HG03432 (cell line): ENCODE measurements at regions not wholly inside any gene's neighbourhood (a gene's known extent, or its start where the extent isn't known, plus 50 kb on each side); places are given as distances from the start of the nearest gene placed in this dataset.

Experiments used
- ATAC-seq: cut with Tn5 transposase; IDR thresholded peaks from one replicate; pipeline ENCODE4 v1.9.1; 2021; ENCODE audit warnings: mild to moderate bottlenecking, moderate library complexity; ENCODE audit not compliant: unreplicated experiment

DNA sequence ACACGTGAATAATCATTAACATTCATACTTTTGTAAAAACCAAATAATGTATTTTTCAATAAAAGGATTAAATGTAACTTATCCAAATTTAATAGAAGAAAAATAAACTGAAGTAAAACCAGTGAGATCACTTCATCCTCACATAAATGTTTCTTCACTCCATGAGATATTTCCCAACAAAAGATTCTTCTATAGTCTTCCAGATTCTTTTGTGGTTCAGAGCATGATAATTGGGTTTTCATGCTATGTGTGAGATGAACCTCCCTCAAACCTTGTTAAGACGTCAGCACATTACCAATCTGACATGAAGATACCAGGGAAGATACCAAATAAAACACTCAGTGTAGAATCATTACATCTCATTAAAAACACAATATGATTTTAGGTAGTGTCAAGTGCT is 62.9 kb upstream of the OXGR1 start:
- ATAC-seq: no peak

DNA sequence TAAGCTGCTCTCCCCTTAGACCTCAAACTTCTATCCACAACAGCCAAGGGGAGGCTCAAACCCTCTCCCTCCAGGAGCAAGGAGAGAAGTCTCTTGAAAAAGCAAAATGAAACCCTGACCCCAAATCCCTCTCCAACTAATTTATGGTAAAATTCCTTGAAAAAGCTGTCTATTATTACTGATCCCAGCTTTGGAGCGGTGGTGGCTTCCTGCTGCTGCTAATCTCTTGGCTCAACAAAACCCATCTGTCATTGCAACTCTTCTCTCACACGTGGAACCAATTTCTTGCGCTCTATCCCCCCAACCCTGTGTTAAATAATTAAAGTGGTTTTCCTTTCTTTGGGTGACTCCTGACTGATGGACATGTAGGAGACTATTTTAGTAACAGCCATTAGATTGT is 64.1 kb upstream of the OXGR1 start:
- no peak for ATAC-seq

DNA sequence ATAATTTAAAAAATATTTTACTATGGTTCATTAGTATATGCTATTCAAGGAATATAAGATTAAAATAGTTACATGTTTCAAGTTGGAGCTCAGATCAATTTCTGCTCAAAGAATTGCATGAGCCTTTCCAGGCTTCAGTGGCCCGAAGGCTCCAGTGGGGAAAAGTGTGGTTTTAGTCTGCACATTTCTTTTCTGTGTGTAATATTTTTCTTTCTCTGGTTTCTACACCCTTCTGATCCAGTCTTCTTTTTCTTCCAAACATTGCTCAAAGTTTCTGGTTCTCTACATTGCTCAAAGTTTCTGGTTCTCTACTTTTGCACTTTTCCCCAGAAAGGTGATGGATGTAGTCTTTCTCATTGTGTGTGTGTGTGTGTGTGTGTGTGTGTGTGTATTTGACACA is 64.7 kb upstream of the OXGR1 start:
- no peak for ATAC-seq

DNA sequence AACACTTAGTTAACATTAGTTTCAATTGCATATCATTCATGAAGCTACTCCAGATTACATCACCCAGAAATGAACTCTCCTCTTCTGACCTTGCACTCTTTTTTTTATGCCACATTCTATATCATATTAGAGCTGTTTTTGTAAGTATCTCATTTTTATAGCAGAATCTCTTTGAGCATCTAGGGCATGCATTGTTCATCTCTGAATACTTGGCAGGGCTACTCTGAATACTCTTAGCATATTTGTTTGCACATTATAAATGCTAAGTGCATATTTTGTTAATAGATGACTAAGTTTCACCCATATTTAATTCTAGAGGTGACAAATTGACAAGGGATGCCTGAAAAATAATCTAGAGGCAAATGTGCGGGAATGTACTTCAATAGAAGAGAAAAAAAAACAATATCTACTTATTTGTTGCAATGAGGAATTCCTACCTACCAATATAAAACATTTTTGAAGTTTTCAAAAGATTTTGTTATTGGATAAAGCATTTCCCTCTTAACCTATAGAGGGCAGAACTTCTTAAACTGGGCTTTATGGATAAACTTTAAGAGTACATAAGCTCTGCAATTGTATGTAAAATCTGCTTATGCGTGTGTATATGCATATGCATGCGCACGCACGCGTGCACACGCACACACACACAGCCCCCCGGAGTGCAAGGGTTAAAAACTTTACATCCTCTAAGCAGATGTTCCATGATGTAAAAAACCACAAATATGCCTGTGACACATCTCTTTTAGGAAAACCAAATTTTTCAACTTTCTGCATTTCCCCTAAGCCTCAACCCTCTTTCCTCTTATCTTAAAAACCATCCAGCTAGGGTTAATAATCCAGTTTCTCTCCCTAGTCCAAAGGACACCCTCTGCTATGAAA is 73.0 kb upstream of the OXGR1 start:
- ATAC-seq: no peak

DNA sequence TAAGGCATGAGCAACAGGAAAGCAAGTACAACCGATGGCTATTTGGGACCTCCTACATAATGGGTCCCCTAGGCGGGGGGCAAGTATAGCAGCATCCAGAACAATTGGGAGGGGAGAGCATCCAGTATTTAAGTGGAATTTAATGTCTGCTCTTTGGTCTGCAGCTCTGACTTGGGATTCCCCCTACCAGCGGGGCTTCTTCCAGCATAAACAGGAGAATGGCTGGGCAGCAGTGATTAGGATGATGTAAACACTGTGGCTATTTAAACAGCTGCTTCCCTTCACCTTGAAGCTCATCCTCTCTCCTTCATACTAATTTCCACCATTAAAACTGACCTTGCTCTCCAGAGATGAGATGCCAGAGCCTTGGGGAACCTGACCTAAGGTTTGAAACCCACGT is 73.9 kb upstream of the OXGR1 start:
- no peak for ATAC-seq

DNA sequence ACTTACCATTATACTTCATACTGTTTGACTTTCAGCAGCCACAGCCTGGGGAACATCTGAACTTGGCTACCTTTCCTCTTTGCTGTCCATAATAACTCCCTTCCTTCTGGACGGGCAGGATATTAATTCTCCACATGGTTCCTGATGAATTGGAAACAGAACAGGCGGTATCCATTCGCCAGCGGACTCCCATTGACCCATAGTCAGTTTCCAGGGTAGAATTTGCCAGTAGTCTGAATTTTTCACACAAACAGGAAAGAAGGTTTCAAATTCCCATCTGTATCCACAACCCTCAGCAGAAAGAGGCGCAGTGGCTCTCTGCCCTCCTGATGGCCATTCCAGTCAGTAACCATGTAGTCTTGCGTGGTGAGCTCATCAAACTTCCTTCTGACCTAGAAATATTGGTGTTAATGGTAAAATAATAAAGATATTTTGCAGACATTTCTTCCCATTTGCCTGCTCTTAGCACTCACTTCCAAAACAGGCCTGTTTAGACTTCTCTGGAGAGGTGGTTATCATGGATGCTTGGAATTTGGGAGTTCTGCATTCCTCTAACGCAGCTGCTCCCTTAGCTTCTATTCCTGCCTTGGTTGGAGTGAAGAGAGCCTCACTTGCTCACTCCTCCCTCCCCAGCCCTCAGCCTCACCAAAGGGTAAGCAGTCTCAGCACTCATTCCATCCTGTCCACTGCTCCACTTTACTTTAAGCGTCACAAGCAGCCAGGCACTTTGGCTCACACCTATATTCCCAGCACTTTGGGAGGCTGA is 75.0 kb upstream of the OXGR1 start:
- no peak for ATAC-seq

DNA sequence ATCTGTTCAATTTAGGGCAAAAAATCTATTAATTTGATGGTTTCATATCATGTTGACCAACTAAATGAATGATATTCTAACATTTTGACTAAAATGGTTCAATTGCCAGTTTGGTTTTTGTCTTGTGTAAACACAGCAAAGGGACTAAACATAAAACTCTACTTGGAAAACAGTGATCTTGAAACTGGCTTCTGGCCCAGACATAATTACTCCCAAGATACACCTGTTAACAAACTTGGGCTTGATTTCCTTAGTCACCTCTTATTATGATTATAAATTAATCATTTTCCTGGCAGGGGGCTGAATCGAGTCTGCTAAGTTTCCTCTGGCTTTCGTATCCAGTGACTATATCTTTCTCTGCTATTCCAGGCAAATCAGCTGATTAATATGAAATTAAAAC is 78.0 kb upstream of the OXGR1 start:
- ATAC-seq: no peak

DNA sequence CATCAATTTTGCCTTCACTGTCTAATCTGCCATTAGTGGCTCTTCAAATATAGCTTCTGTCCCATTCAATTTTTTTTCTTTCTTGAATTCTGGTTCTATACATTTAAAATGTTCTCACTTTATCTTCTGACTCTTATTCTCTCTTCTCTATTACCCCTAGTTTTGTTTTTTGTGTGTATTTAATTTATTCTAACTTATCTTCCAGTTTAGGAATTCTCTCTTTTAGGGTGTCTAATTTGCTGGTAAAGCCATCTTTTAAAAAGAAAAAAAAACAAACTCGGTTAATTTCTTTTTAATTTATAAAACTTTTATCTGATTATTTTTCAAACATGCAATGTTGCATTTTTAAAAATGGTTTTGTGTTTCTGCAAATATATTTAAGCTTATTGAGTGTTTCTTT is 80.3 kb upstream of the OXGR1 start:
- ATAC-seq: no peak

DNA sequence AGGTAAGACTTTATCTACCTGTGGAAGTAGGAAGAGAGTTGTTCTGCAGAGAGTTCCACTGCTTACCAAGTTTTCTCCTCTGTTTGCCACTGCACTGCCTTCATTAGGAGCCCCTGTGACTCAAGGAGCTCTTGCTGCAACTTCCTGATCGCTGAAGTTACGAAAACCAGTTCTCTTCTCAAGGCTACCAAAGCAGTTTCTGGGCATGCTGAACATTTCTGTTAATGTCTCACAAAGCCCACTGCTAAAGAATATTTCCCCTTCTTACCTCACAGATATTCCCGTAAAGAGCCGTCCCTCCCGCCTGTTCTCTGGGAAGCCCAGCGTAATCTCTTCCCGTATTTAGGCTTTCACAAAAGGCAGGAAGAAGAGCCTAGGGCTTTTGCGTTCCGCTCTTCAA is 82.6 kb upstream of the OXGR1 start:
- no peak for ATAC-seq

DNA sequence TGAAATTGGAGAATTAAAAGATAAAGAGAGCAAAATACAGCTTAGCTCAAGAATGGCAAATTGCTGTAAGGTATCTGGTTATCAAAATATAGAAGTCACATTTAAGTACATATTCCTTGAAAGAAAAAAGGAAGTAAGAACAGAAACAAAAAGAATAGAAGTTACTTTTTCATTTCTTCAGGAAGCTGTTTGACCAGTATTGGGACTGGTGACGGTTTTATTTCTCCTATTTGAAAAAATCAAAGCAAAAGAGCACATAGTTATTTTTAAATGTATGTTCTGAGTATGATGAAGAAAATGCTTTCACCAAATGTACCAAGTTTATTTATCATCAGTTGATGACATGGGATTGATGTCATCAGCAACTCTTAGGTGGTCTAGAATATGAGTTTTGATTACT is 83.1 kb upstream of the OXGR1 start:
- no peak for ATAC-seq

DNA sequence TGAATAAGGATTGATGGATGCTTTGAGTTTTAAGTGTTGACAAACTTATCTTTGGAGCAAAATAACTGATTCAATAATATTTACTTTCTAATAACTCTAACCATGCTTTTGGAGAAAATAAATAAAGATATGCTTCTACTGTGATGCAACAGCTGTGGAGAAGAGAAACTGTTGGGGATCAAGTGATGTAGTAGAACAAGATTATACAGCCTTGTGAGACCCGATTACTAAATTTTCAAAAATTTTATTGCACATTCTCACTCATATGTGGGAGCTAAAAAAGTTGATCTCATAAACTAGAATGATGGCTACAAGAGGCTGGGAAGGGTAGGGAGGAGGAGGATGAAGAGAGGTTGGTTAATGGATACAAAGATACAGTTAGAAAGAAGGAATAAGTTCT is 85.5 kb upstream of the OXGR1 start:
- ATAC-seq: no peak

DNA sequence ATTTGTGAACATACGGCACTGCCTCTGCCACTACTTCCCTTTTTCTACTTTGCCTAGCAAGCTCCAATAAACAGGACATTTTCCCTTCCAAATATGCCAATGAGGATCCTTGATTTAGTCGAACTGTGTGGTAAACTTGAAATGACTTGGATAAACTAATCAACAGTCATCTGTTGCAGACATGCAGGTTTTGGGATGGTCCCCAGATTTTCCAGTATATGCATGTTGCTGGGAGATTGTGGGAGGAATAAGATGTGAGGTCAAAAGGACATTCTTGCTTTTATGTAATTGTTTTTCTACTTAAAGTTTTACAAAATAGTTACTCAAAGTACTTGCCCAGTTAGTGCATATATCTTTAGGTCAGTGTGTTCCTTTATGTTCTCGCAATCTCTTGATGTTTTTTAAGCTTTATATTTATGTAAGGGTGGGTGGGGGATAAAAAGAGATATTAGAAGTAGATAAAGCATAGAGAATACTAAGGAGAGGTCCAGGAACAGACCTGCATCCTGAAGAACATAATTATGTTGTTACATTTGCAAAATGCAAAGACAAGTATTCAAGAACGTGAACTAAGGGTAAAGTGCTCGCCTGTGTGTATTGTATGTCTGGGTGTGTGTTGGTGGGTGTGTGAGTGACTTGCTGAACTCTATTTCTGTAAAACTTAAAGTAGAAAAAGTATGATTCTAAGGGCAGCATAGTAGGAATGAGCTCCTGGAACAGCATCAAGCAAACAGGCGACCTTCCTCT is 88.4 kb upstream of the OXGR1 start:
- no peak for ATAC-seq

DNA sequence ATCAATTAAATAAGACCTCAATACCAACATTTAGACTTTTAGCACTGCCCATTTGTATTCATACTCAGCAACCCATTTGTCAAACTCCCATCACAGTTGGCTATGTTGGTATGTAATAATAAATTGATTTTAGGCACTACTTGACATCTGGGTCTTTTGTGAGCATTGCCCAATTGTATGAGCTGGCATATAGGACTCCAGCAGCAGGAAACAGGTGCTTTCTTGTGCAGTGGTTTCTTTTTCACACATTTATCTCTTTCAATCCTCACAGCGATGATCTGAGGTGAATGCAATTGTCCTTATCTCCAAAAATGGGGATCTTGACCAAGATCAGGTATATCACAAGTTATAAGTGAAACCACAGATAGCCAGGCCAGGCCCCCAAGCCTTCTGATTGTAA is 96.9 kb upstream of the OXGR1 start:
- ATAC-seq: no peak

DNA sequence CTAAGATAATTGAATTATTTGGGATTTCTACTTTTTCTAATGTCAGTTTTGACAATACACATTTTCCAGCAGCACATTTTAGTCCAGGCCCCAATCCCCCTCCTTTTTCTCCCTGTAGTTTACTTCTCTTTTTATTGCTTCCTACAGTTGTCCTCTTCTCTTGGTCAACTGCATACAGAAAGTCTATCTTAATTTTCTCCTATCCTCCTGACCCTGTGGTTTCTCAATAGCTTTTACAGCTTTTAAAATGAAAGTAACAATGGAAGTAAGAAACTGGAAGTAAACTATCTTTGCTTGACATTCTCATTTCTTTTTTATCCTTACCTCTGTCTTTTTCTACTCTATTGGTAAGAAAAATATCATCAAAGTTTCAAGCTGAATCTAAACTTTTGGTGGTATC is 106.5 kb upstream of the OXGR1 start:
- ATAC-seq: no peak

DNA sequence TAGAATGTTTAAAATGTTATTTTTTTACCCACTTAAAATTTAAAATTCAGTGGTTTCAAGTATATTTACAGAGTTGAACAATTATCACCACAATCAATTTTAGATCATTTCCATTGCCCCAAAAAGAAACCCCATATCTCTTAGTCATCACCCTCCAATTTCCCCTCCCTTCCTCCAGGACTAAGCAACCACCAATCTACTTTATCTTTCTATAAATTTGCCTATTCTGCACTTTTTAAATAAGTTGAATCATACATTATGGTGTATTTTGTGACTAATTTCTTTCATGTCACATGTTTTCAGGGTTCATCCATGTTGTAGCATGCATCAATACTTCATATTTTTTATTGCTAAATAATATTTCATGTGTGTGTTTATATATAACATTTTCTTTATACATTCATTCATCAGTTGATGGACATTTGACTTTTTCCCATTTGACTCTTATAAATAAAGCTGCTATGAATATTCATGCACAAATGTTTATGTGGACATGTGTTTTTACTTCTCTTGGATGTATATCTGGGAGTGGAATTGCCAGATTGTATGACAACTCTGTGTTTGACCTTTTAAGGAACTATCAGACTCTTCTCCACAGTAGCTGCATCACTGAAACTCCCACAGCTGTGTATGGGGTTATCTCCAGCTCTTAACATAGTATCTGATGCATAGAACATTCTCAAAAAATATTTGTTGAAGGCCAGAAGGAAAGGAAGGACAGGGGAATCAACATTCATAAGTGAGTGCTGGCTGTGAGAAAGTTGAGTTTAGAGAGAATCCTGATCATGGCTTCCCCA is 107.8 kb upstream of the OXGR1 start:
- ATAC-seq: no peak

DNA sequence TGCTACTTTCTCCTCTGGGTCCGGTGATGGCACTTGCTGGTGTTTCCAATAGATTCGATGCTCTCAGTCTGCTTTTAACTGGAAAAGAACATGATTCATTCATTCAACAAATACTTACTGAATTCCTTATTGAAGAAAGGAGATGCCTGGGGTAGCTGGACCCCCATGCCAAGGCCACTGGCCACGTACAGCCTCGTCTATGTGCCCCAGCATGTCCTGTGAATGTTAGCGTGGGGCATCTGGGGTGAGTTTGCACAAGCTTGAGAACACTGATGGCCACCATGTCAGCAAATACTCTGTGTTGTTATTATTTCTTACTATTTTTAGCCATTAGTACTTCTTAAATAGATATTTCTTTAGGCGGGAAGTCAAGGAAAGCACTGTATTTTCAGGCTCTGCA is 112.0 kb upstream of the OXGR1 start:
- ATAC-seq: no peak

DNA sequence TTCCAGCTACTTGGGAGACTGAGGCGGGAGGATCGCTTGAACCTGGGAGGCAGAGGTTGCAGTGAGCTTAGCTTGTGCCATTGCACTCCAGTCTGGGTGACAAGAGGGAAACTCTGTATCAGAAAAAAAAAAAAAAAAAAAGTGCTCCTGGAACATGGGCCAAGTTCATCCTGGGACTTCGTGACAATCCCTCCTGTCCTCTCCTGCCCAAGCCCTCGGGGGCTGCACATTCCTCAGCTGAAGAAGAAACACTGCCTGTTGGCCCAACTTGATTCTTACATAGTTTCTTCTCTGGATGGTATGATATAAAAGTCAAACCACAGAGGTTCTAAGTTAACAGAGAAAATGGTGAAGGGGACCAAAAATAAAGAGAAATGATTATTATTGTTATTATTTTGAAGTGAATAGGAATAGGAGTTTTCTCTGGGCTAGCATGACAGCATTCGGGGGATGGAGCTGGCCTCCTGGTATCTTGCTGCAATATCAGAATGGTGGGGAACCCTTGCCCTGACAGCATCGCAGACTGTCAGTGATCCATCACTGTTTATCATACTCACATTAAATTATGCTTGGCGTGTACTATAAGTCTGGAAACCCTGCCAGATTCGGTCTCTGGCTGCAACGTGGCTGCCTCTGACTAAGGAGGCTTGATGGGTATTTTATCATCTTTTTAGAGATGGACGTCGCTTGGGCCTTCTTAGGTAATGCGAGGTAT is 113.7 kb upstream of the OXGR1 start:
- no peak for ATAC-seq

DNA sequence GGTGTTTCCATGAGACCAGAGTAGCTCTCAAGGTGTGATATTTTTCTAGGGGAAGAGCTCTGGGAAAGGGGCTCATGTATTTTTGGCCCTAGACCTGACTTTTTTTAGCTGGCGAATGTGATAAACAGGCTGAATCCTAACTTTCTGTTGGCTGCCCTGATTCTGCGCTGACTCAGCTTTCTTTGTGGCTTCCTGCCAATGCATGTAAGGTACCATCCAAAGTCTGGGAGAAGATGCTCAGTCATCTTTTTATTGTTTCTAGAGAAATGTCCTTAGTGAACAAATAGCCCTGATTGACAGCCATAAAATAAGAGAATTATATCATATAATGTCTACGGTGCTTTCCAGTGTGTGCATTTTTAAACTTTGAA is 113.6 kb upstream of the MBNL2 start:
- ATAC-seq: no peak

DNA sequence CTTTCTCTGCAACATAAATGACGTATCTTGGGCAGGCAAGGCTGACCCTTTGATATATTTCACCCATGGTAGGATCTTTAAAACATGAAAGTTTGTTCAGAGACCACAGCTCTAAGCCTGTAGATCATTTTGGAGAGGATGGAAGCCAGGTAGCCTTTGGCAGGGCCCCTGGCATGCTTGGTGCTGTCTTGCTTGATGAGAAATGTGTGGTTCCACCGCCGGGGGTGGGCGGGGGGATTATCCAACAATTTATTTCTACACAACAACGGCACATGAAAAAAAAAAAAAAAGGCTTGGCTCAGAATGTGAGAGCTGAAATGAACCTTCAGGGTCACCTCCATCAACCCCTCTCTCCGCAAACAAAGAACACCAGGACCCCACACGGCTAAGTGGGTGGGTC is 112.9 kb upstream of the MBNL2 start:
- no peak for ATAC-seq

DNA sequence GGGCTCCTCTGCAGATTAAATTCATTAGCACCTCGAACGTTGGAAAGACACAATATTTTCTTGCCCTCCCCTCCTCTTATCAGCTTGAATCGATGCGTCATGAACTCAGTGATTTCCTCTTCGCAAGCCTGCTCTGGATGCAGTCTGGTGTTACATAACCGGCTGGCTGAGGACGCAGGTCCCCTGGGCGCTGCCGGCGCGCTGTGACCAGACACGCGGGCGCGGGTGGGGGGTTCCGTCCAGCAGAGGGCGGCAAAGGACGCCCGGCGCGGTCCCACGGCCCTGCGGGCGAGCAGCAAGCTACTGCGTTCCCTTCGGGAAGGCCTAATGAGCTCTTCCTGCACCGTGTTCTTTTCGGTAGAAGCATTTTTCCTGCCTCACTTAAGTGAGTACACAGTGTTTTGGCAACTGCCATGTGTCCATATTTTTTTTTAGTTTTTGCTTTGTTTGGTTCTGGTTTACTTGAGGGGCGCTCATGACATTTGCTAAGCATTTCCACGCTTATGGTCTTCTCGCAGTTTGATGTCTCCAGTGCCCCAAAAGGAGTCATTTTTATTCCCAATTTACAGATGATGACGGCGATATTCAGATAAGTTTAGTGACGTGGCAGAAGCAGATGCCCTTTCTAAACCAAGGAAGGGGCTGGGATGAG is 112.2 kb upstream of the MBNL2 start:
- peak; percentile 97 for ATAC-seq
